HEK293 (cell line): ENCODE measurements at regions not wholly inside any gene's neighbourhood (a gene's known extent, or its start where the extent isn't known, plus 50 kb on each side); places are given as distances from the start of the nearest gene placed in this dataset.

ENCODE experiments used
- REST ChIP-seq: fragments of 450-650 bp; formaldehyde crosslinking; IDR thresholded peaks from 2 replicates; pipeline ENCODE4 v1.5.1; 2016; ENCODE audit warnings: missing biosample characterization, missing genetic modification characterization
- ZNF639 ChIP-seq: fragments of 450-650 bp; formaldehyde crosslinking; IDR thresholded peaks from 2 replicates; pipeline ENCODE4 v1.5.1; 2016; ENCODE audit warnings: missing biosample characterization, missing genetic modification characterization
- ZNF747 ChIP-seq: fragments of 450-650 bp; formaldehyde crosslinking; IDR thresholded peaks from 2 replicates; pipeline ENCODE4 v1.5.1; 2016; ENCODE audit warnings: missing biosample characterization, missing genetic modification characterization

- no peak for TF ChIP-seq ZNF747 (tag by site-specific recombination)
- TF ChIP-seq REST, result no peak
- TF ChIP-seq ZNF639 (tag by site-specific recombination), result no peak
Observed at GRCh38 chr12:94089891-94090290, 58.5 kb upstream of the PLXNC1 start.
